ENCODE measurements at regions not wholly inside any gene's neighbourhood (a gene's known extent, or its start where the extent isn't known, plus 50 kb on each side); places are given as distances from the start of the nearest gene placed in this dataset.
"Not testable (repeated sequence)": the region's sequence is repeated elsewhere in the genome, so short reads cannot be mapped to it uniquely, and the experiment has no call there.

DNA sequence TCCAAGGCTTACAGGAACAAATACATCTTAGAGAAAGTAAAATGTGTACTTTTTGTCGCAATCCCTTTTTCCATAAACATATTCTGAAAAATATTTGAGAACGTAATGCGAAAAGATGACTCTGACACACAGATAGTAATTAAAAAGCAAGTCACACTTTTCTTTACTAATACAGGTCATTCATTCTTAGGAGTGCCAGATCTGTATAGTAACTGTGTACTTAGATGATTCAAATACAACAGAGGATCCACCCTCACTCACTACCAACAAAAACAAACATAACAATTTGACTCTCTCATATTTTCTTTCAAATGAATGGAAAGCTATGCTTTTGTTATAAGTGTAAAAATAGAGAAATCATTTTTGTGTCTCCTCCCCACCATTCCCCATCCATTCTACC is 795.4 kb downstream of the SLC6A15 start:
- DNase-seq: no peak

DNA sequence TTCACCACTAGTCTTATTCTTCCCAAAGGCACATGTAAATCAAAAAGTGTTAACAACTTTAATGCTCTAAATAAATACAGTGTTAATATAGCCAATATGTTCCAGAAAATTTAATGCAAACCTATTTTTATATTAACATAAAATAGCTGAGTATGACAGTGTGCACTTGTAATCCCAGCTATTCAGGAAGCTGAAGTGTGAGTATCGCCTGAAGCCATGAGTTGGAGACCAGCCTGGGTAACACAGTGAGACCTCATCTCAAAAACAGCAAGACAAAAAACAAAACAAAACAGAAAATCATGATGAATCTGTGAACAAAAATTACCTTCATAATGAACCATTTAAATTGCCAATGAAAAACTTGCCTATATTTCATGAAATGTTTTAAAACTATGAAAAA is 798.9 kb downstream of the SLC6A15 start:
- DNase-seq: no peak

DNA sequence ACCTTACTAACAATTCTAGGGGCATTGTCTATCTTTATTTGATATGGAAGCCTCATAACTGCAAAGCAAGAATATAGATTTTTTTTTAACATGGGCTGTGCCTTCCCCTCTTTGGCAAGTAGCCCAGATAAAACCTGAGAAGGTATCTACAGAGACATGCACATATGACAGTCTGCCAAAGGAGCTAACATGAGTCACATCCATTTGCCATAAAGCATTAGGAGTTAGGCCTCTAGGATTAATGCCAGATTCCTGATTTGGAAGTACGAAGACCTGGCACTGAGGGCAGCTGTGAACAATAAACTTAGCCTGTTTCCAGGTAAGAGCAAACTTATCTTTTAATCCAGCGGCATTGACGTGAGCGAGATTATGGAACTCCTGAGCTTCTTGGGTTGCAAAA is 808.7 kb downstream of the SLC6A15 start:
- not testable (repeated sequence) for DNase-seq

DNA sequence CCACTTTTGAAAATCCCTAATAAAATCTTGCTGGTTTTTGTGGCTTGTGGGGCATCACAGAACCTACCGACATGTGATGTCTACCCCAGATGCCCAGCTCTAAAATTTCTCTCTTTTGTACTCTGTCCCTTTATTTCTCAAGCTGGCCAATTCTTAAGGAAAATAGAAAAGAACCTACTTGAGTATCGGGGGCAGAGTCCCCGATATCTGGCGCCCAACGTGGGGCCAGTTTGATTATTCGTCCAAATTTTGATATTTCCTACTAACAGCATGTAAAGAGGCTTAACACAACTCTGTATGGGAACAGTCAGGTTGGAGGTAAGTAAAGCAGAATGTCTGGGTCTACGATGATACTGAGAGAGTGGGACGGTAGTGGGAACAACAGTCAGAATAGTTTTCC is 810.6 kb downstream of the SLC6A15 start:
- not testable (repeated sequence) for DNase-seq

DNA sequence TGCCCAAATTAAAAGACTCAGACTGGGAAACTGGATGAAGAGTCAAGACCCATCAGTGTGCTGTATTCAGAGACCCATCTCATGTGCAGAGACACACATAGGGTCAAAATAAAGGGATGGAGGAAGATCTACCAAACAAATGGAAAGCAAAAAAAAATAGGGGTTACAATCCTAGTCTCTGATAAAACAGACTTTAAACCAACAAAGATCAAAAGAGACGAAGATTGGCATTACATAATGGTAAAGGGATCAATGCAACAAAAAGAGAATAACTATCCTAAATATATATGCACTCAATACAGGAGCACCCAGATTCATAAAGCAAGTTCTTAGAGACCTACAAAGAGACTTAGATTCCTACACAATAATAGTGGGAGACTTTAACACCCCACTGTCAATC is 813.0 kb downstream of the SLC6A15 start:
- not testable (repeated sequence) for DNase-seq

DNA sequence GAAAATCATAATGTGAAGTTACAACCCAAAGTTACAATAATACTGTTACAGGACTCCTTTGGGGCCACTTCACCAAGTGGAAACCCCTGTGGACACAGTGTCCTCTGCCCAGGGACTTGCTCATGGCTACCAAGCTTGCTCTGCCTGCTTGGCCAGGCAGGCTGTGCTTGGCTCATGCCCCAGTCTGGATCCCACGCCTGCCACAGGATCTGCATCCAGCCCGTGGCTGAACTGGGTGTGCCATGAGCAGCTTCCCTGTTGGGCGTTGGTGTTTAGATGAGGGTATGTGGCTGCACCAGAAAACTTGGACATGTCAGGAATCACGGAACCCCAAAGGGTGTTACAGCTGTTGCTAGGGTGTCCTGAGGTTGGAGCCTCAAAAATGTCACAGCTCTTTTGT is 820.9 kb downstream of the SLC6A15 start:
- DNase-seq: no peak

DNA sequence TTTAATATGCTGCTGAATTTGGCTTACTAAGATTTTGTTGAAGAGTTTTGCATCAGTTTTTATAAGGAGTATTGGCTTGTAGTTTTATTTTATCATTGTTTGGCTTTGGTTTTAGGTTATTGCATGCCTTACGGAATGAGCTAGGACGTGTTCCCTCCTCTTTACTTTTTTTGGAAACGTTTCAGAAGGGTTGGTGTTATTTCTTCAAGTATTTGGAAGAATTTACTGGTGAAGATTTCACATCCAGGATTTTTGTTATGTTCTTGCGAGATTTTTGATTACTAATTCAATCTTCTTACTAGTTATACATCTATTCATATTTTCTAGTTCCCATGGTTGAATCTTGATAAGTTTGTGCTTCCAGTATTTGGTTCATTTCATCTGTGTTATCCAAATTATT is 823.2 kb downstream of the SLC6A15 start:
- no peak for DNase-seq

DNA sequence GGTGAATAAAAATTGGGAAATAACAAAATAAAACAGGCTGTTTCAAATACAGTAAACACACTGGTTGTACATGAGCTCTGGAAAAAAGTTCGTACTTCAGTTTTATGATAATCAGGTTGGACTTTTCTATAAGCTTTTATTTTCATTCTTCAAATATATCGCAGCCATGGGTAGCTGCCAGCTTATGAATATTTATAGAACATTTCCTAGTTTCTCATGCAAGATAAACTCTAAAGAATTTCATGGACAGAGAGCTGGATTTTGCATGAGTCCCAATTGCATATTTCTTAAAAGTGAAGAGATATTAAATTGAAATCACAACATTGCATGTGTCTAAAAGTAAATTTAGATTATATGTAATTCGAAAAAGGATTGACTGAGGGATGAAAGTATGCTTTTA is 827.6 kb downstream of the SLC6A15 start:
- DNase-seq: no peak

DNA sequence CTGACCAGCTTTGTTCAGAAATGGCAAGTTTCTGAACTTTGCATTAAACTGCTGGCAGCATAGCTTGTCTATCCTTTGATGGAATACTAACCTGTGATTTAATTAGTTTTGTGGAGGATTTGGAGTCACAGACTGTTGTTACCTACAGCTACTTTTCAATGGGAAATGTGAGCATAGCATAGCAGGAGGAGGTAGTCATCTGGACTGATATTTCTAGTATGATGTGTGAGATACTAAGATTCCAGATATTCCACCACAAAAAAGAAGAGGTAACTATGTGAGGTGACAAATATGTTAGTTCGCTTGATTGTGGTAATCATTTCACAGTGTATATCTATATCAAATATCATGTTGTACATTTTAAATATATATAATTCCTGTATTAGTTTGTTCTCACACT is 833.0 kb downstream of the SLC6A15 start:
- no peak for DNase-seq

DNA sequence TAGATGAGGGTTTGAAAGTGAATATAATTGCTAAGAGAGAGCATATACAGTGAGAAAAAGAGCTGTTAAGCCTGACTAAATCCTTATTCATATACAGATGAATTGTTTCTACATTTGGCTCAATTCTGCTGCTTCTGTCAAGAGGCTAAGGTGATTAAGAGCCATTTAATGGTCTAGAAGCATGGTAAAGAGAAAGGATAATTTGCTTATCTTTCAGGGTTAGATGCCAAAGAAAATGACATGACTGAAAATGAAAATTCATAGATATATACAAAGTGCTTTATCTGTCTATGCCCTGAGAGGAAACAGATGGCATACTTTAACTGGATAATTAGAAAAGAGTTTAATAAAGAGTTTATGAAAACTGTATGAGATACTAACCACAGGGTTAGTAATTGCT is 834.9 kb downstream of the SLC6A15 start:
- no peak for DNase-seq

DNA sequence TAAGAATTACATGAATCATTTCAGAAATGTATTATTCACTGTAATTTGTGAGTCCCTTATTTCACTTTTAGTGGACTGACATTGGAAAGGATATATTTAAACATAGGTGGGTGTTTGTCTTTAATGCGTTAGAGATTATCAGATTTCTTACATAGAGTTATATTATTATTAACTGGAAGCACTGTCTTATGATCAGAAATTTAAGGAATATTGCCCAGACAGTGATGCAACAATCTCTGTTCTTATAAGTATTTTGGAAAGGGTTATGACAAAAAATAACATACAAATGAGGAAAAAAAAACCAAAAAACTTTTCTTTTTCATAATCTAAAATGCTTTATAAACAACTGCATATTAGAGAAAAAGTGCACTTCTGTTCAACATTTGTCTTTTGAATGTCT is 836.6 kb downstream of the SLC6A15 start:
- DNase-seq: no peak

DNA sequence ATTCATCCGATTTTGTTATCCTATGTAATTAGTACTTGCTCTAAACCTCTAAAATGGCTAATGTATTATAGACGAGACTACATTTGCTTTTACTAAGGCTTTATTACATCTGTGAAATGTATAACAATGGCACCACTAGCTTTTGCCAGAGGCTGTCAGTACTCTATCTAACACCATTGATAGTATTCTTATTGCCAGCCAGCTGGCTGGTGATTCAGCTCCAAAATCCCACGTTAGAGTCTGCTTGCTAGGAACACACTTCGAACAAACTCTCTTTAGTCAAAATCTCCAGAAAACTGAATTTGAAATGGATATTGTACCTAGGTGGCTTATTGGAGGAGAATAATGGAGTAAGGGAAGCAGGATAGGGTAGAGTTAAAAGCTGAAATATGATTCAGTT is 839.2 kb downstream of the SLC6A15 start:
- DNase-seq: no peak

DNA sequence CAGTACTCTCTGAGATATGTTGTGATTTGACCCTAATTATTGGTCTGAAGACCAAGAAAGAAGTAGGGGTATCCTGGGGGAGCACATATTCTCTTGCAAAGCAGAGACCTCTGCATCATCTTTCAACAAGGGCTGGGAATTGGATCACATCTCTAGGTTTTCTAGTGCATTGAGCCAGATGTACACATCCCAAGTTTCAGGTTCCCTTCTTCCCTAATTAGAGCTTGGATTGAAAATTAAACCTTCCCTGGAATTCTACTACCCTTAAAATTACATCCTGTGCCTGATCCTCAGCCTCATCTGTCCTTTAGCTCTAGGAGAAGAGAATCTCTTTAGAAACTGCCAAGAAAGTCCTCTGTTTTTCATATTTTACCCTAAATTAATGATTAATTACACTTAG is 839.6 kb downstream of the SLC6A15 start:
- DNase-seq: no peak

DNA sequence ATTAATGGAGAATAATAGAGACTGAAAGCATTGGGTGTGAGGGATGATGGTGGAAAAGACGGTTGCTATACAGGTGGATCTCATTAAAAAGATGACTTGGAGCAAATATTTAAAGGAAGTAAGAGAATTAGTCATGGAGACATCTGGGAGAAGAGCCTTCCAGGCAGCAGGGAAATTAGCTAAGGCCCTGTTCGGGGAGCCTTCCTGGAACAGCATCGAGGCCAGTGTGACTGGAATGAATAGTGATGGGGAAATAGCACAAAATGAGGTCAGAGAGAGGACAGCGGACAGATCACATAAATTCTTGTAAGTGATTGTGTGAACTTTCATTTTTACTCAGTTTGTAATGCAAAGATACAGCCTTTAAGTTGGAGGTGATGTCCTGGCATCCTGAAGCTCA is 842.3 kb downstream of the SLC6A15 start:
- no peak for DNase-seq

DNA sequence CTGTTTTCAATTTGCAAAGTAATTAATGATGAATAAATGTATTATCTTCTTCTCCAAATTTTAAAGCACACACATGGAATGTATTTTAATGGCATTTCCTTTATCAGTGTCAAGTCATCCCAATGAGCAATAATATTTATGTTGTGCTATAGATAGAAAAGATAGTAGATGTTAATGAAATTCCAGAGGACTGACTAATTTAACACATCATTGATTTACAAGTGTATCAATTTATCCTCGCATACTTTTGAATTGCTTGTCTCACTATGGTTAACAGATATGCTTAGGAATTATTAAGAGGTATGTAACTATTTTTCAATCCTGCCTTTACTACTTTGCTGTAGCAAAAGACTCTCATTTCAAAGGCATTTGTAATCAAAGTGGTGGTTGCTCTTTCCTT is 842.9 kb downstream of the SLC6A15 start:
- no peak for DNase-seq

DNA sequence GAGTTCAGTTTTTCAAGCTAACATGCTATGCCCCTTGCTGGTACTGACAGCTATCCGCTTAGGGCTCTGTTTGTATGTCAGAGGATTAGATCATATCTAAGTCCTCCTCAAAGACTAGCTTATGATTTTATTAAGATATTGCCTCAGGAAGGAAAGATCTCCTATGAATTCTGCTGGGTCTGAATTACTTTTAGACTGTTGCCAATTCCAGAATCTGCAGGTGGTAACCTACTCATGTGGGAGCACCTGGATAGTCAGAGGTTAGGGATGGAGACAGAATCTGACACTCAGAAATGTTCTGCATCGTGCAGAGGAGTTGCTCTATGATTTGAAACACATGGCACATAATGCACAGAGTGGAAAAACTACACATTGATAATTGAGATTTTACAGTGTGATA is 843.4 kb downstream of the SLC6A15 start:
- DNase-seq: no peak

DNA sequence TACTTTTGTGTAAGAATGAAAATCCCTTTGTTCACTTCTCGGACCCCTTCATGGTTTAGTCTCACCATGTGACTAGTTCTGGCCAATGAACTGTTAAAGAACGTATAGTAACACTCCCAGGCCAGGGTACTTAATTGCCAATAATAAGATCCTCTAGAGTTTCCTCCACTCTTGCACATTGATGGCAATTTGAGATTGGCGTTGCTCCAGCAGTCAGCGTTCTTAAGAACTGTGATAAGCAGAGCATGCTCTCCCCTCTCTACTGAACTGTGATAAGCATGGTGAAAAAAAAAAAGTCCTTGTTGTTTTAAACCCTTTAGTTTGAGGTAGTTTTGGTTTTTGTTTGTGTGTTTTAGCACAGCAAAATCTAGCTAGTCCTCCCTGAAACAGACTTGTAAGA is 854.5 kb downstream of the SLC6A15 start:
- no peak for DNase-seq

DNA sequence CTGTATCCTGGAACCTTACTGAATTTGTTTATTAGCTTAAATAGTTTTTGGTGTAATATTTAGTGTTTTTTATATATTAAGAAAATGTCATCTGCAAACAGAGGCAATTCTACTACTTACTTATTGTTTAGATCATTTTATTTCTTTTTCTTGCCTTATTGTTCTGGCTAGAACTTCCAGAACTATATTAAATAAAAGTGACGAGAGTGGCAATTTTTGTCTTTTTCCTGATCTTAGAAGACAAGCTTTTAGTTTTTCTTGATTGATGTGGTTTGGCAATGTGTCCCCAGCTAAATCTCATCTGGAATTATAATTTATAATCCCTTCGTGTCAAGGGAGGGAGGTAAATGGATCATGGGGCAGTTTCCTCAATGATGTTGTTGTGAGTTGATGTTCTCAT is 857.8 kb downstream of the SLC6A15 start:
- no peak for DNase-seq

DNA sequence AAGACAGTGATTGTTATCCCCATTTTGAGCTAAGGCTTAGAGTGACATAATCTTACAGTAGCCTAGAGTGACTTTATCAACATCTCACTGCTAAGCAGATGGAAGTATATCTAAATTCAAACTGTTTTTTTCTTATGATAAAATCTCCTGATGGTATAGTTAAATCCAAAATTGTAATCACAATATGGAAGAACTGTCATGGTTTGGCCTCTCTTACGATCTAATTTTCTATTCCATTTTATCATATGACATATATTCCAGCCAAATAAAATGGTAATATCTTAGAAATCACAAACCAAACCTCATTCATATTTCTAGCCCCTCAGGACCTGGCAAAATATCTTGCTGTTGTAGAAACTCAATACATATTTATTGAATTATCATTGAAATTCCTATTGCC is 864.7 kb downstream of the SLC6A15 start:
- no peak for DNase-seq

DNA sequence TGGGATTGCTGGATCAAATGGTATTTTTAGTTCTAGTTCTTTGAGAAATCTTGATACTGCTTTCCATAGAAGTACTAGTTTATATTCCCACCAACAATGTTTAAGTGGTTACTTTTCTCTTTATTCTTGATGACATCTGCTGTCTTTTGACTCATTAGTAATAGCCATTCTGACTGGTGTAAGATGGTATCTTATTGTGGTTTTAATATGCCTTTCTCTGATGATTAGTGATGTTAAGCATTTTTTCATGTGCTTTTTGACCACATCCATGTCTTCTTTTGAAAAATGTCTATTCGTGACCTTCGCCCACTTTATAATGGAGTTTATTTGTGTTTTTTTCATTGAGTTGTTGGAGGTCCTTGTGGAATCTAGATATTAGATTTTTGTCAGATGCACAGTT is 865.7 kb downstream of the SLC6A15 start:
- no peak for DNase-seq

DNA sequence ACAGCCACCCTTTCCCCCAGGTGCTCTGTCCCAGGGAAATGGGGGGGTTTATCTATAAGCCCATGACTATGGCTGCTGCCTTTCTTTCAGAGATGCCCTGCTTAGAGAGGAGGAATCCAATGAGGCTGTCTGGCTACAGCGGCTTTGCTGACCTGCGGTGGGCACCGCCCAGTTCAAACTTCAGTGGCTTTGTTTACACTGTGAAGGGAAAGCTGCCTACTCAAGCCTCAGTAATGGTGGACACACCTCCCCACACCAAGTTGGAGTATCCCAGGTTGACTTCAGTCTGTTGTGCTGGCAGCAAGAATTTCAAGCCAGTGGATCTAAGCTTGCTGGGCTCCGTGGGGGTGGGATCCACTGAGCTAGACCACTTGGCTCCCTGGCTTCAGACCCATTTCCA is 869.2 kb downstream of the SLC6A15 start:
- DNase-seq: no peak

DNA sequence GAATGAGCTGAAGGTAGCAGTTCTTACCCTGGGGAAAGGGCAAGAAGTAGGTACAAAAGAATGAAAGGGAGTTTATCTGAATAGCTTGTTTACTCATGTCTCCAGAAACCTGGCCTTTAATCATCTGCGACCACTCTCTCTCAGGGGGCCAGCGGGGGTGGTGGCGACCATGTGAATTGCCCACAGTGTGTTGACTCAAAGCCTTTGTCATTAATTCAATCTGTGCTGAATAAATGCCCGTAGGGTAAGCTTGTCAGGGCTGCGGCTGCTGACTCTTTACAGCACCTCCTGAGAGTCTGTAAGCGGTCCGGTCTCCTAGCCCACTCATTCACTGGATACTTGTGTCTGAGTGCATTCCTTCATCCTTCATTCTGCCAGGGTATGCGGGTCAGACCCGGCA is 874.4 kb downstream of the SLC6A15 start:
- DNase-seq: no peak

DNA sequence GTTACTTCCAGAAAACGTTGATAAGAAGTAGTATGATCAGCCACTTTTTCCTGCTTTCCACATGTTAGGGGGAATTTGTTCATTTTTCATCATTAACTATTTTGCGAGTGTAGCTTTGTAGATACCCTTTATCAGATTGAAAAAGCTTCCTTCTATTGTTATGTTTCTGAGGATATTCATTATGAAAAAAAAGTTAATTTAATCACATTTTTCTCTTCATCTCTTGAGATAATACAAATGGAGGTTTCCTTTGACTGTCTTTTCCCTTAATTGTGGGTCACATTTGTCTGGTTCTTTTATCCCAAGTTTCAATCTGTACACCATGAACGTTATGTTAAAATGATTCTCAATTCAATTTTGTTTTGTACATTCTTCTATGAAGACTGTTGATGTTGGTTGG is 875.7 kb downstream of the SLC6A15 start:
- DNase-seq: no peak

DNA sequence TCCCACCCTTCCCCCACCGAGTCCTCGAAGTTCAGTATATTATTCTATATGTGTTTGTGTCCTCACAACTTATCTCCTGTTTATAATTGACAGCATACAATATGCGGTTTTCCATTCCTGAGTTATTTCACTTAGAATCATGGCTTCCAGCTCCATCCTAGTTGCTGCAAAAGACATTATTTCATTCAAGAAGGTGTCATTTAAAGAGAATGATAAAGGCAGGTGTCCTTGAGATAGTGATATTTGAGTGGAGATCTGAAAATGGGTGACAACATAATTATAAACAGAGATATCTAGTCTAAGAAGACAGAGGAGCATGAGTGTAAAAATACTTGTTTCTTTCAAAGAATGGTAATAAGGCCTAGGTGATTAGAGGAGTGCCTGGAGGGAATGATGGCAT is 876.8 kb downstream of the SLC6A15 start:
- DNase-seq: no peak

DNA sequence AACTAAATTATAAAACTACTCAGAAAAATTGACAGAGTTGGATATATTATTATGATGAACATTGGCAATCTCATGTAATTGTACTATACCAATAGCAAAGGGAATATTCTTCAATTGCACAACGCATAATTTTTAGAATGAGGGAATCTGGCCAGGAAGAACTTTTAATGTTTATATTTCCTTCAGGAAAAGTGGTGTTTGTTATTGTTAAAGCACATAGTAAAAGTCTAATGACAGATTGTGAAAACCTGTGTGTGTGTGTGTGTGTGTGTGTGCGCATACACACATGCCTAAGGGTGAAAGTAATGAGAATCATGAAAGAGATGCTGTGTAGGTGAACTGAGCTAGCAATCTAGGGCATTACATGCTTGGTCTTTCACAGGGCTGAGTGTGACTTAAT is 877.7 kb downstream of the SLC6A15 start:
- DNase-seq: no peak

DNA sequence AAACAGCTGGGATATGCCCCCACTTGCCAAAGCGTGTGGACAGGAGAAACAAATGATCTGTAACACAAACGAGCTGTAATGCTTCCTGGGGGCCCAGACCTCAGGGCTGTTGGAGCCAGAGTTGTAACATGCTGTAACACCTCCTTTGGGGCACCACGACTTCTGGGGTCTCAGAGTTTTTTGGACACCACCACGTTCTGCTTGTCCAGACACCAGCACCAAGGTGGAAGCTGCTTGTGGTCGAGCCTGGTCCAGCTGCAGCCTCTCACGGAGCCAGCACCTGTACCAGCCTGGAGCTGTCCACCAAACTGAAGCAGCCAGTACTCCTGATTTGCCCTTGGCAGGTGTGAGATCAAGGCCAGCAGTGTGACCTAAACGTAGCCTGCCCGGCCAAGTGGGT is 879.4 kb downstream of the SLC6A15 start:
- DNase-seq: no peak

Measured in amniotic stem cell (primary cell).